Hepatocyte (in vitro differentiated cells): ENCODE measurements at regions not wholly inside any gene's neighbourhood (a gene's known extent, or its start where the extent isn't known, plus 50 kb on each side); places are given as distances from the start of the nearest gene placed in this dataset.

Source experiments
- EZH2 ChIP-seq: fragments of 200-600 bp; sonication (generic); IDR thresholded peaks from 2 replicates; pipeline ENCODE4 v1.6.1; 2016; ENCODE audit warnings: antibody characterized with exemption, mild to moderate bottlenecking, borderline replicate concordance
- TF ChIP-seq, protein P1 (sequence below): fragments of 200-600 bp; sonication (generic); IDR thresholded peaks from 2 replicates; pipeline ENCODE4 v1.5.1; 2016; ENCODE audit warnings: antibody characterized with exemption, mild to moderate bottlenecking; ENCODE audit not compliant: poor library complexity

GRCh38 chr19:27779954-27780353 lies 1433.0 kb downstream of the UQCRFS1 start:
- TF ChIP-seq, protein P1, sequence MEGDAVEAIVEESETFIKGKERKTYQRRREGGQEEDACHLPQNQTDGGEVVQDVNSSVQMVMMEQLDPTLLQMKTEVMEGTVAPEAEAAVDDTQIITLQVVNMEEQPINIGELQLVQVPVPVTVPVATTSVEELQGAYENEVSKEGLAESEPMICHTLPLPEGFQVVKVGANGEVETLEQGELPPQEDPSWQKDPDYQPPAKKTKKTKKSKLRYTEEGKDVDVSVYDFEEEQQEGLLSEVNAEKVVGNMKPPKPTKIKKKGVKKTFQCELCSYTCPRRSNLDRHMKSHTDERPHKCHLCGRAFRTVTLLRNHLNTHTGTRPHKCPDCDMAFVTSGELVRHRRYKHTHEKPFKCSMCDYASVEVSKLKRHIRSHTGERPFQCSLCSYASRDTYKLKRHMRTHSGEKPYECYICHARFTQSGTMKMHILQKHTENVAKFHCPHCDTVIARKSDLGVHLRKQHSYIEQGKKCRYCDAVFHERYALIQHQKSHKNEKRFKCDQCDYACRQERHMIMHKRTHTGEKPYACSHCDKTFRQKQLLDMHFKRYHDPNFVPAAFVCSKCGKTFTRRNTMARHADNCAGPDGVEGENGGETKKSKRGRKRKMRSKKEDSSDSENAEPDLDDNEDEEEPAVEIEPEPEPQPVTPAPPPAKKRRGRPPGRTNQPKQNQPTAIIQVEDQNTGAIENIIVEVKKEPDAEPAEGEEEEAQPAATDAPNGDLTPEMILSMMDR, result no peak
- TF ChIP-seq EZH2, result no peak
